HG02852 (cell line): ENCODE measurements at regions not wholly inside any gene's neighbourhood (a gene's known extent, or its start where the extent isn't known, plus 50 kb on each side); places are given as distances from the start of the nearest gene placed in this dataset.
"Not testable (repeated sequence)": the region's sequence is repeated elsewhere in the genome, so short reads cannot be mapped to it uniquely, and the experiment has no call there.

ENCODE experiments used
- ATAC-seq: cut with Tn5 transposase; IDR thresholded peaks from one replicate; pipeline ENCODE4 v1.9.1; 2021; ENCODE audit warnings: mild to moderate bottlenecking, moderate library complexity; ENCODE audit not compliant: unreplicated experiment

DNA sequence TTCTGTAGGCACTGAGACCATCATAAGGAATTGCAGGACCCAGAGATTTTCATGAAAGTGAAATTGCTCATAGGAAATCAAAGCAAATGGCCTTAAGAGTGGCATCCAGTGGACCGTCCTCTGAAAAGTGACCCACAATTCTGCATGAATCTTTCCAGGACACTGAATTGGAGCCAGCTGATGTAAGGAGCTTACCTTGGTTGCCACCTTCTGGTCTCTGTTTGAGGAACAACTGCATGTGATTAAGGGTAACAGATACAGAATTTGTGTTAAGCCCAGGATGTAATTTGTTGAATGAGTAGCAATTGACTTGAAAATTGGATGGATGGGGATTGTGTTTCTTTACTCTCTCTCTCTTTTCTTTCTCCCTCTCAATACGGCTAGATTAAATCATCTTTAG lies 49.9 kb upstream of the GAS1 start:
- no peak for ATAC-seq

DNA sequence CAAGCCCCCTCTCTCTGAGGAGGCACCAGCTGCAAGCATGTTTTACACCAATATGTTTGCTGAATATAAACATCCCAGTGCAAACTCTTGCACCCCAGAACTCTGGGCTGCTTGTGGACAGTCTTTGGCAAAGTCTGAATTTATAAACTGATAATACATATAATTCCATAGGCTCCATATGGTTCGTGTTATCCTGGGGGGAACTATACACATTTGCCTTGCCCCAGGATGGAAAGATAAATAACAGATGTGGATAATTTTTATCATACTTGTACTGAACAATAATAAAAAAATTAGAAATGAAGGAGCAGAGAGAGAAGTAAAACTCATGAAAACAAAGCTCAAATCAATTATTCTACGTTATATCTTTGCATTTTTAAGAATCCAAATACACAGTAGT lies 50.6 kb upstream of the GAS1 start:
- no peak for ATAC-seq

DNA sequence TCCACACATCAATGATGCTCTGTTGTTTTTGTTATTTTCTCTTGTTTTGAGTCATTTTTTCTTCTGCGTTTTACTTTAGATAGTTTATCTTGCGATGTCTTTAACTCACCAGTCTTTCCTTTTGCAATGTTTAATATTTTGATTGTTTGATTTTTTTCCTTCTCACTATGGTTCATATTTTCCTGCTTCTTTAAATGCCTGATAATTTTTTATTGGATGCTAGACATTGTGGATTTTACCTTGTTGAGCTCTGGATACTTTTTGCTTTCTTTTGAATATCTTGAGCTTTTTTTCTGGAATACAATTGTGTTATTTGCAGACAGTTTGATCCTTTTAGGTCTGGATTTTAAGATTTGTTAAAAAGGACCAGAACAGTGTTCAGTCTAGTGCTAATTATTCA lies 55.2 kb upstream of the GAS1 start:
- ATAC-seq = no peak

DNA sequence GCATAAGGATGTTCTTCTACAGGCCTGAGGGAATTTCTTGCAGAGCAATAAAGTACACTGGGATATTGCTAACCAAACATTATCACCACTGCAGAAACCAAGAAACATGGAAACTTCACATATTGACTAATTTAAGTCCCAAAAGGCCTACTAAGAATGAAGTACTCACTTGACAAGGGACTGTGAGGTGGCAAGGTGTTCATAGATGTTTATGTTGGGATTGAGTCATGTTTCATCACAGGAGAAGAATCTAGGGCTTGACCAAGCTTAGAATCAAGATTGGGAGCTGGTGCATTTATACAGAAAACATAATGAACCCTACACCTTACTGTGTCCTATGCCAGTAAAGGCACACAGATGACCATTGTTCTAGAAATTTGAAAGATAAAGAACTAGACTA lies 56.7 kb upstream of the GAS1 start:
- no peak for ATAC-seq

DNA sequence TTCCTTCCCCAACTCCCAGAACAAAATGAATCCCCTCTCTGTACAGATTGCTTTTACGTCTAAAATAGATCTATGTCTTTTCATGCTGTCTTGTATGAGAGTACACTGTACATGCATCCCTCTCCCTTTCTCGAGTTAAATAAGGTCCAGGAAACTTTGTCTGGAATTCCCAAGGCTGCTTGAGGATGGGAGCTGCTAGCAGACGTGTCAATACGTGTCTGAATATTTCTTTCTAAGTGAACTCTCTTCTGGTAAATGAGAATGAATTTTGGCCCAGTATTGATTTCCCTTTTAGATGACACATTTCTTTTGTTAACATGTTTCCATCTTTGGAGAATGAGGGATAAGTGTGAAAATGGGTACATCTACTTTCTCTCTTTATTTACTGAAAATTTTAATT lies 59.6 kb upstream of the GAS1 start:
- no peak for ATAC-seq

DNA sequence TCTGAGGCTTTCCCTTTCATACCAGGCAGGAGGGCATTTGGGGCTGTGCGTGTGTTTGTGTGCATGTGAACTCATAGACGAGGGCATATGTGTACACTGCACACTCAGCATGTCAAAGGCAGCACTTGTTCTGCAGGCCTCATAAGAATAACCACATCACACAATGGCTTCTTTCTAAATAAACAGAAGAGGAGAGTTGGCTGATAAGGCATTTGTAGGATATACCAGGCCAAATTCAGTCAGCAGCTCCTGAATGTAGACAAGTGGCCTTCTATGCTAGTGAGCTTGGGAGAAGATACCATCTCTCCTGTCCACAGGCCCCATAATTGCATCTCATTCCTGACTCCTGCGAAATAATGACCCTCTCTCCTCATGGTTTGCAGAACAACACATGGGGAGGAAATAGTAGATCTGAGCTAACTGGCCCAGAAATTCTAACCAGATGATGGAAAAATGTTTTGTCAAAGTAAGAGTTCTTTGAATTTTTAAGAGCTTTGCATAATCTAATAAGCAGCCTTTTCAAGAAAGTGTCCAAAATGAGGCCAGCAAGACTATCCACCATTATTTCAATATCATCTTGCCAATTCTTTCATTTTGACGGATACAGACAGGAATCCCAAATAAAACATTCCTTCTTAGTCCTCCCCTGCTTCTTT lies 60.5 kb upstream of the GAS1 start:
- ATAC-seq = no peak

DNA sequence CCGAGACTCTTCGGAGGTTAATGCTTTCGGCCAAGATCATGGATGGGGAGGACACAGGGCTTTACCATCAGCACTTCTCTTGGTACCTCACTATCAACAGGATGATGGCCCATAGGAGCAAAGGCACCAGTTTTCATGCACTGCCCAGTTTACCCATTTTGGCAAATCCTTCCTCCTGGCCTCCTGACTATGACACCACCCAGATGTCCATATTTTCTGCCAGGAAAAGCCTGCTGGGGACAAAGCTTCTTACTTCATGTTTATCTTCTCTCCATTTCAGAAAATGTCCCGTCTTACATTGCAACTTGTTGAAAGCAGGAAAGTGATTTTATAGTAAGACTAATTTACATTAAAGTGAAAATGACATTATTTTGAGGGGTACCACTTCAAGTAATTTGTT lies 61.4 kb upstream of the GAS1 start:
- no peak for ATAC-seq

DNA sequence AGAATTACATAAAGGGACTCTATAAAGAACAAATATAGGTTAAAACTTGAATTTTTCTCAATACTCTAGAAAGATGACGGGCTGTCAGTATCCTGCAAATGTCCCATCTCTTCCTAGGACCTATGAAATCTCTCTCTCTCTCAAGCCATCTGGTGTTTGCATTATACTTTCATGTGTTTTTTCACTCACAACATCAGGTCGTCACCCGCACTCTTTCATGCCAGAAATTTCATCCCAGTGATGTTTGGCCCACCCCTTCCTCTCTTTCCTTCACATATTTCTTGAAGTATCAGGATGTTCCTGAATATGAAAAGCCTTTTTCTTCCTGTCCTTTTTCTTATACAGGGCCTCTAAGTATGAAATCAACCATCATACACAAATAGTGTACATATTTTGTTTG lies 63.3 kb upstream of the GAS1 start:
- no peak for ATAC-seq

DNA sequence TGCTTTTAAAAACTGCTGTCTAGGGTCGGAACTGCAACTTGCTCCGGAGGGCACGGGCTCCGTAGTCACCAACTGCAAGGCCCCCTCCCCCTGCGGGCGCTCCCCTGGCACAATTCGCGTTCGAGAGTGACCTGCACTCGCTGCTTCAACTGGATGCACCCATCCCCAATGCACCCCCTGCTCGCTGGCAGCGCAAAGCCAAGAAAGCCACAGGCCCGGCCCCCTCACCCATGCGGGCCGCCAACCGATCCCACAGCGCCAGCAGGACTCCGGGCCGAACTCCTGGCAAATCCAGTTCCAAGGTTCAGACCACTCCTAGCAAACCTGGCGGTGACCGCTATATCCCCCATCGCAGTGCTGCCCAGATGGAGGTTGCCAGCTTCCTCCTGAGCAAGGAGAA lies 64.2 kb upstream of the GAS1 start:
- ATAC-seq = no peak

DNA sequence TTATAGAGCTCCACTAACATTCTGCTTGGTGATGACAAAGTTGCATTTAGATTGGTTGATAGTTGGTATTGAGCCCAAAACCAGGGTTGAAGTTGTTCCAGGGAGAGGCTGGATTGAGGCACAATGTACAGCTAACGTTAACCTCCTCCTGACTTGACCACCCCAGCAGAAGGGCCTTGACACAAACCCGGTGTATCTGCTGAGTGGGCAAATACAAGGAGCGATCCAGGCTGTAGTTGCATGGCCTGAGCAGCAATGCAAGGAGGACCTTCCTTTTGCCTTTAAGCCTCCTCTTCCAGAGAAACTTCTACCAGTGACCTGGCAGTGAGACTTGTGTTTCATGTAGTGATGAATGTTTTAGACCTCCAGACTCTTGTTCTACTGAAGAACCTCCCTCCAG lies 66.2 kb upstream of the GAS1 start:
- ATAC-seq = no peak

DNA sequence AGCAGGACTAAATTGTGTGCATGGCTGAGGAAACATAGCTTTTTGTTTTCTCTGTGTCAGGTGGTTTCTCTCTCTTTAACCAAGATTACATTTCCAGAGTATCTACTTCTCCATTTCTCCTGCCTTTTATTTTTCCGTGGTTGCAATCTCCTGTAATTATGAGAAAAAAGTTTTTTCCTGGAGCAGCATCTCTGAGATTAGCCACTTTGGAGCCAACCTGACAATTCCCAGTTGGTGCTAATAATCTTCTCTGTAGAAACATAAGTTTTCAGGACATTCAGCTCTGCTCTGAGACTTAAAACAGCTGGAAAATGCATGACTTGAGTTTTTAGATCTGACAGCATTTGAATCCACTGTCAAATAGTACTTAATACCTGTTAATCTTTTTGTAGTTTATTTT lies 67.1 kb upstream of the GAS1 start:
- no peak for ATAC-seq

DNA sequence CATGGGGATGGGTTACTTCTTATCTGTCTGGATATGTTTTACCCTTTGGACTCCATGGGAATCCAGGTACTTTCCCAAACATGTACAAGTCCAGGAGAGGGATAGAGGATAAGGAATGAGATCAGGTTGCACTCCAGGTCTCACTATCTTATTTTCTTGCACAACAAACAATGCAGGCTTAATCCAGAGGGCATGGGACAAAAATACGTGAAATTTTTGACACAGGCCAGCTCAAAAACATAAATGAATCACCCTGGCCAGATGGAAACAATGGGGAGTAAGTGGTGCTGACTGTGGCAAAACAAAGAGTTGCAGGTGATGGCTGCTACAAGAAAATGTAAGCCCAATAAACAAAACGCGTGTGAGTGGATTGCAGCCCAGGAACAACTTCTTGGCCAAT lies 69.4 kb upstream of the GAS1 start:
- no peak for ATAC-seq

DNA sequence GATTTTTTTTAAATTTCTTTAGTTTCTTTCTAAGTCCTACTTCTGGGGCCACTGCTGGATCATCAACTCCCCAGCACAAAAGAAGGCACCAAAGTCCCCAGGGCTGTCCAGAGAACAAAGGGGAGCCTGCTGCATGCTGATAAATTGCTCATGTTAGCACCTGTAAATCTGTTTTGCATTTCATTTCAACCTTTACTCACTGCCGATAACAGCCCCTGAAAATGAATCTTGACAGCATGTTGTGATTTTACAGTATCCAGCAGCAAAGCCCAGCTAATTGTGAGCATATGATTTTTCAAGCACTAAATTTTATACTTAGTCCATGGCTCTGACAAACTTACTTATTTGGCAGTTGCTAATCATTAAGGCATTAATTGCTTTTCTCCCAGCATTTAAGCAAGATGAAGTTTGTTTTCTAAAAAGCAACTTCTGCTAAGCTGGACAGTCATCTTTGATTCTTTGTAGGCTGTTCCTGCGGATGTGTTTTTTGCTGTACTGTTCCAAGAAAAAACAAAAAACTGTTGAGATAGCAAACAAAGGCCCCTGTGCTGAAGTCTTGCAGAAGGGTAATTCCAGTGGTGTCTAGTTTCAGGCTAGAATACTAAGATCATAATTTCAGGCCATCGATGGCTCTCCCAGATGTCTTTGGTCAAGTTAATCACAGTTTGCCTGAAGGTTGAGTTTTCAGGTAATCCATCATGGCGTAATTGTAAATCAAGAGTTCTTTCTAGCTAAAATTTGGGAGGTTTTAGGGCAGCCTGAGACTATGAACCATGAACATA lies 73.1 kb upstream of the GAS1 start:
- no peak for ATAC-seq

DNA sequence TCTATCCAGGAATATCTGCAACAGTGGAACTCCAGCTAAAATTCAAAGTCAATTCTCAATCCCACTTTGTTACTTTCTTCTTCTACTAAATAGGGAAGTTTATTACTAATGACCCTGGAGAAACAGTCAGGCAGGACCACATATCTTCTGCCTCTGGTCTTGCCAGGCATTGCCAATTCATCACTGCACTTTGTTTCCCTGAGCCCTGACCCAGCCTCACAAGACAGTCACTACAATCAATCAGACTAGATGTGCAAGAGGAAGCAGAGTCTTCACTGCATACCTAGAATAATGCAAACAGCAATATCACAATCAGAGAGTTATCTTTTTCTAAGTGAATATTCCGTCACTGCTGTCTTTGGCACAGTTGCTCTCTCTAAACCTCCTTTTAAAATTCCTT lies 74.9 kb upstream of the GAS1 start:
- no peak for ATAC-seq

DNA sequence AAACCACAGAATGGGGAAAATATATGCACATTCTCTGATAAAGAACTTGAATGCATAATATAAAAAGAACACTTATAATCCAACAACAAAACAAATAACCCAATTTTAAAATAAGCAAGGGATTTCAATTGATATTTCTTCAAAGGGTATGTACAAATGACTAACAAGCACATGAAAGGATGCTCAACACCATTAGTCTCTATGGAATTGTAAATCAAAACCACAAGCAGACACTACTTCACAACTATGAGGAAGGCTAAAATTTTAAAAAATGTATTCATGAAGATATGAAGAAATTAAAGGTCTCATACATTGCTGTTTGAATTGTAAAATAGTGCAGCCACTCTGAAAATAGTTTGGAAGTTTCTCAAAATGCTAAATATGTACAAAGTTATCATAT lies 78.9 kb upstream of the GAS1 start:
- no peak for ATAC-seq

DNA sequence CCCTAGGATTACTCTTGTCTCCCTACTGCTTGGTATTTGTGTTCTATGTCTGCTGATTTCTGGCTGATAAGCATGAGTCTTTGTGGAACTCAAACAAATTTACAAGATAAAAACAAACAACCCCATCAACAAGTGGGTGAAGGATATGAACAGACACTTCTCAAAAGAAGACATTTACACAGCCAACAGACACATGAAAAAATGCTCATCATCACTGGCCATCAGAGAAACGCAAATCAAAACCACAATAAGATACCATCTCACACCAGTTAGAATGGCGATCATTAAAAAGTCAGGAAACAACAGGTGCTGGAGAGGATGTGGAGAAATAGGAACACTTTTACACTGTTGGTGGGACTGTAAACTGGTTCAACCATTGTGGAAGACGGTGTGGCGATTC lies 81.5 kb upstream of the GAS1 start:
- not testable (repeated sequence) for ATAC-seq

DNA sequence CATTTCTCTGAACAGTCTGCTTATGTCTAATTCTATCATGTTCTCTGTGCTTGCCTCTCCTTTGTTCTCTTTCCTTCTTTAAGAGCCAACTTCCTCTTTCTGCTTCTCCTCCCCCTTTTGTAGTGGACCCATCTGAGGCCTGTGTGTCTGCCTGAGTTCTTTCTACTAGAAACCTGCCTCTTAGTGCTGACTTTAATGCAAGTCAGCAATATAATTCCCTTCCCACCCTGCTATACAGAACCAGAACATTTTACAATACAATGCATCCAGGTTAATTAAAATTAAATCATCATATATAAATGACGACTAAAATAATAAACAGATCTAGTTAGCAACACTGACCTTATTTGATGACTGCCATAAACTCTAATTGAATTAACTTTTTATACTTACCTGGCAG lies 82.6 kb upstream of the GAS1 start:
- no peak for ATAC-seq

DNA sequence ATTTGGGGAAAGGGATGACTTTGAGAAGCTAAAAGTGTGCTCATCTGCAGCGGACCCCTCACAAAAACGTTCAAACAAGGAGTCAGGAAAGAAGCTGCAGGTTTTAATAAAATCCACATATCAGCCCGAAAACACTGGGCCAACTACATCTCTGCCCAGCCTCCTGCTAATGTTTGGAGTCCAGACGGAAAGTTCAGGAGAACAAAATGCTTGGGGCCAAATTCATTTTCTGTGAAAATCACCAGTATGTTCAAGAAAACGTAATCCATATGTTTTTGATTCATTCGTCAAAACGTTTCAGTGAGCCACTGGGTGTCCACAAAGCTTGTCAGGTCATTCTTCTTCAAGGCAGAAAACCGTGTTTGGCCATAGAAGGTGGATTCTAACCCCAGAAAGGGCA lies 87.5 kb upstream of the GAS1 start:
- no peak for ATAC-seq

DNA sequence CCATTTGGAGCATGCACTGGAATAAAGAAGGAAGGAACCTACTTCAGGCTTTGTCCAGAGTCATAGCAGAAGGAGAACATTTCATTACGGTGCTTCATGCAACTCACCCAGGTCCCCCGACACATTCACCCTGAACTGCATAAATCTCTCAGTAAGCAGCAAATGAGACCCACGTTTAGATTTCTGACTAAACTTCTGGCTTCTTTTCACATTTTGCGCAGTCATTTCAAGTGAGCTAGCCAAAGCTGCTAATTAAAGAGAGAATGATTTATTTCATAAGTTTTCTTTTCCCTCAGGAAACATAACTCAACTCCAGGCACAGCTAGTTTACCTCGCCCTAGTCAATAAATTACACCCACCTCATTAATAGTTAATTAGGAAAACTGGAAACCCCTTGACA lies 88.6 kb upstream of the GAS1 start:
- no peak for ATAC-seq

DNA sequence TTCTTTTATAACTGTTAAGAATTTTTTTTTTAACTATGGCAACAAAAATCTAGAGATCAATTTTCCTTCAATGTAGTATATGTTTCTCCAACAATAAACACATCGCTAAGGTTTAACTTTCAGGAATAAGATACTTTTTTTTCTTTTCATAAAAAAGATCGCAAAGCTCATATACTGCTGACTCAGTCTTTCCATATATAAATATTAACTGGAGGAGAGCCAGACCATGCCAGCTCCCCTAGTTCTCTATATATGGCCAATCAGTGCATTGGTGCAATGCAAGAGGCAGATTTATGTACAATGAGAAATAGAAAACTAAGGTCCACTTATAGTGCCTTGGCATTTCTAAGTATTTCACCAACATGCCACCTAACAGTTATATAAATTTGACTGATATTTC lies 89.2 kb upstream of the GAS1 start:
- no peak for ATAC-seq

DNA sequence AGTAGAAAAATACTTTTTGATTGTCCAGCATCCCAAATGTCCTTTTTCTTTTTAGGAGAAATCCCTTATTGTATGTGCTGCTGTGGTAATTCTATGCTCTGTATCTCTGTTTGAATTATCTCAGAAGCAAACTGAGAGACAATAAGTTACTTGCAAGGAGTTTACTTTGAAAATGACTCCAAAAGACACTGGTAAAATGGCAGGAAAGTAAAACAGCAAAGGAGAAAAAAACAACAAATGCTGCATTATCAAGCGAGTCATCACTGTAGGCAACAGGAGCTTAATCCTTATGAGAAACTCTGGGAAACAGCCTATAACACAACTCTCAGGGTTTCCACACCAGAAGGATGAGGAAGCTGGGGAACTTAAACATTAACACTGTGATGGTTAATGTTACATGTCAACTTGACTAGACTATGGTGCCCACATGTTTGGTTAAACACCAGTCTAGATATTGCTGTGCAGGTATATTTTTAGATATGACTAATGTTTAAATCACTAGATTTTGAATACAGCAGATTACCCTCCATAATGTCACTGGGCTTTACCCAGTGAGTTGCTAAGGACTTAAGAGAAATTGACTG lies 92.6 kb upstream of the GAS1 start:
- ATAC-seq = no peak

DNA sequence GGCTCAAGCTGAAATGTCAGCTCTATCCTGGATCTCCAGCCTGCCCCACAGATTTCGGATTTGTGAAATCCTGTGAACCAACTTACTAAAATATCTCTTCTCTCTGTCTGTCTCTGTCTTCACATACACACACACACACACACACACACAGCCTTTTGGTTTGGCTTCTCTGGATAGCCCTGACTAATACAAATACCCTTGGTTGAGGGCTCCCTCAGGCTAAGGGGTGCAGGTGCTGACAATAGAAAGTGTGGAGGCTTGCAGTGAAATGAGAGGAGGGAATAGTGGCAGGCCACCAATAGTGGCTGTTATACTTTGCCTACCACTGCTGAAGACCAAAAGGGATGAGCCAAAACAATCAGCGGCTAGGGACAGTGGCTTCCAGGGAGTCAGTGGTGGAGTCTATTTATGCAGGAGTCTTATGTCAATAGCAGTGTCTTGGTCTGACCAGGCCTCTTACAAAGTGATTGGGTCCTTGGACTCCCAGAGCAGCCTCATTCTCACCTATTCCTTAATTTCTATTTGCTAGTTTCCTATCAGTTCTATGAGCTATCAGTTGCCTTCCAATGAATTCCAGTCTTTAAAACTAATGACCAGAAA lies 93.2 kb upstream of the GAS1 start:
- ATAC-seq = no peak
